Esophagus (tissue), 2 donors: ENCODE measurements at regions not wholly inside any gene's neighbourhood (a gene's known extent, or its start where the extent isn't known, plus 50 kb on each side); places are given as distances from the start of the nearest gene placed in this dataset.
"Not testable (repeated sequence)": the region's sequence is repeated elsewhere in the genome, so short reads cannot be mapped to it uniquely, and the experiment has no call there.

Source experiments
- H3K27ac ChIP-seq, 2 donors: one replicate each; pipeline ENCODE4 v1.5.1; 2013; ENCODE audit warnings: low read depth in 2 of 2, mild to moderate bottlenecking in 2 of 2, inconsistent platforms in 1 of 2, low read length in 1 of 2, moderate library complexity in 1 of 2
- H3K27me3 ChIP-seq, 2 donors: one replicate each; pipeline ENCODE4 v1.6.1; 2013; ENCODE audit warnings: low read length in 2 of 2, control low read depth in 1 of 2, mild to moderate bottlenecking in 1 of 2; ENCODE audit not compliant: insufficient read depth in 2 of 2, control insufficient read depth in 1 of 2
- H3K36me3 ChIP-seq, 2 donors: one replicate each; pipeline ENCODE4 v1.6.1; 2013; ENCODE audit warnings: low read length in 1 of 2; ENCODE audit not compliant: control insufficient read depth in 2 of 2, insufficient read depth in 2 of 2
- H3K4me1 ChIP-seq, 2 donors: one replicate each; pipeline ENCODE4 v1.6.1; 2013; ENCODE audit warnings: low read length in 1 of 2; ENCODE audit not compliant: control insufficient read depth in 2 of 2, insufficient read depth in 2 of 2
- H3K4me3 ChIP-seq, 2 donors: one replicate each; pipeline ENCODE4 v1.5.1; 2013; ENCODE audit warnings: low read length in 2 of 2, mild to moderate bottlenecking in 2 of 2, low read depth in 1 of 2, moderate library complexity in 1 of 2
- H3K9me3 ChIP-seq, 2 donors: one replicate each; pipeline ENCODE4 v1.6.1; 2013; ENCODE audit warnings: mild to moderate bottlenecking in 2 of 2, low read depth in 1 of 2, low read length in 1 of 2, moderate library complexity in 1 of 2; ENCODE audit not compliant: control insufficient read depth in 2 of 2, insufficient read depth in 1 of 2
- WGBS, 2 donors: extraction: QIAGEN DNeasy Blood & Tissue Kit; methylation state at CpG; one replicate each; pipeline ENCODE4 v1.1.7; 2013; 5-methylcytosine and 5-hydroxymethylcytosine counted together
- donor health status: healthy with polysubstance abuse.
- donor health status: Bipolar disorder and iron deficiency.

GRCh38 chr12:31791265-31791664 is 62.4 kb upstream of the AMN1 start:
- not testable (repeated sequence) for H3K27ac ChIP-seq, H3K4me3 ChIP-seq, H3K9me3 ChIP-seq, H3K36me3 ChIP-seq, H3K4me1 ChIP-seq, H3K27me3 ChIP-seq
- WGBS, 2 donors: 81 to 89% methylated on average over 3 of the region's 3 CpGs

DNA sequence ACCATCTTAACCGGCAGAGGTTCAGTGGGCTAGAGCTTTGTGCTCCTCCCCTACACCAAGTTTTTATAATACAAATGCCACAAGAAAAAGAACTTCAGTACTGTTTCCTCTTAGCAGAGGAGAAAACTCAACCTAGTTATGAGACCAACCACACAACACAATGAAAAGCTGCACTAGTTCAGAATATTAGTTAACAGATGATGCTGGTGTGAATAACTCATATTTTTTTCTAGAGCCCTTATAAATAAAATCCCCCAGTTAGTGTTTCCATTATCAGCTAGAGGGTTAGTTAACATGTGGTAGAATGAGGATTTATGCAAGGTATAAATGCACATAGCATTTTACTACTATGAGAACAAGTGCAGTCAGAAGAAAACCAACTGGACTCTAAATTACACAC is 61.9 kb upstream of the AMN1 start:
- H3K4me3 ChIP-seq: no peak overlapping the region
- H3K4me1 ChIP-seq: no peaks in the 10 kb centered on the region
- no peaks in the 10 kb centered on the region for H3K36me3 ChIP-seq
- H3K9me3 ChIP-seq: no peaks in the 10 kb centered on the region
- no peaks in the 10 kb centered on the region for H3K27me3 ChIP-seq
- H3K27ac ChIP-seq: no peak overlapping the region
- 0 to 38% methylated on average over 1 of the region's 1 CpG for WGBS, 2 donors

GRCh38 chr12:31785318-31785717 is 56.5 kb upstream of the AMN1 start:
- H3K27ac ChIP-seq: no peak overlapping the region
- no peaks in the 10 kb centered on the region for H3K36me3 ChIP-seq
- 40 to 63% methylated on average over 2 of the region's 2 CpGs for WGBS, 2 donors
- no peaks in the 10 kb centered on the region for H3K4me1 ChIP-seq
- no peak overlapping the region for H3K4me3 ChIP-seq
- no peaks in the 10 kb centered on the region for H3K9me3 ChIP-seq
- H3K27me3 ChIP-seq: no peaks in the 10 kb centered on the region

DNA sequence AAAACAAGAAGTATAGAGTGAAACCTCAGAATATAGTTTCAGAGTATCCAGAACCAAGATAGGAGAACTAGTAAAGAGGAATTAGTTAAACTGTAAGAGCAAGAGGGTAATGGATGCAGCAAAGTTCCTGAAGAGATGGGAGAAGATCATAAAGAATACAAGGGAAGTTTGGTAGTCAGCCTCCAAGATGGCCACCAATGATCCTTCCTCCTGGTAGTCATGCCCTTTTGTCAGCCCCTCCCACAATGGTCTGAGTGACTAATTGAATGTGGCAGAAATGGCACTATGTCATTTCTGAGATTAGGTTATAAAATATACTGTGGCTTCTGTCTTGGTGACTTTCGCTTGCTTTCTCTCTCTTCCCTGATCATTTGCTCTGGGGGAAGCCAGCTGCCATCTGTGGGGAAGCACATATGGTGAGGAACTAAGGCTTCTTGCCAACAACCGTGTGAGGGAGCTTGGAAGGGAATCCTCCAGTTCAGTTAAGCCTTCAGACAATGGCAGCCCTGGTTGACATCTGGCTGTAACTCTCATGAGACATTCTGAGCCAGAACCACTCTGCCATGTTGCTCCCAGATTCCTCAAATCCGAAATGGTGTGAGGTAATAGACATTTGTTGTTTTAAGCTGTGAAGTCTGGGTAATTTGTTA is 55.3 kb upstream of the AMN1 start:
- Histone ChIP-seq H3K9me3 (no peaks in the 10 kb centered on the region), H3K36me3 (no peaks in the 10 kb centered on the region), H3K27ac (no peak overlapping the region), H3K4me3 (no peak overlapping the region), H3K4me1 (no peaks in the 10 kb centered on the region), H3K27me3 (no peaks in the 10 kb centered on the region)
- WGBS, 2 donors: 59 to 61% methylated on average over 3 of the region's 3 CpGs

DNA sequence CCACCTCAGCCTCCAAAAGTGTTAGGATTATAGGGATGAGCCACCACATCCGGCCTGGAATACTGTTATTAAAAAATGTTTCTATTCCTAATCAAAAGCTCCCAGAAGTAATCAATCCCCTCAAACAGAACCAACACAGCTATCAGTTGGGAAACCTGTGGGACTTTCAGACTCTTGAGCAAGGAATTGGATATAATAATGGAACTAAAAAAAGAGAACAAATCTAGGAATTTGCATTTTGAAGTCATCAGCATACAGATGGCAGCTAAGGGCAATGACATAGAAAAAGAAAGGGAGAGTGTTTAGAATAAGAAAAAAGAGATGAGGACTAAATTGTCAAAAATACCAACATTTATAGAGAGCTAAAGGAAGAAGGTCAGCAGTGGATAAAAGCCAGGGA is 54.7 kb upstream of the AMN1 start:
- H3K4me3 ChIP-seq: no peak overlapping the region
- H3K9me3 ChIP-seq: no peaks in the 10 kb centered on the region
- H3K27ac ChIP-seq: no peak overlapping the region
- H3K4me1 ChIP-seq: no peaks in the 10 kb centered on the region
- no peaks in the 10 kb centered on the region for H3K27me3 ChIP-seq
- WGBS, 2 donors: 83 to 90% methylated on average over 1 of the region's 1 CpG
- no peaks in the 10 kb centered on the region for H3K36me3 ChIP-seq

DNA sequence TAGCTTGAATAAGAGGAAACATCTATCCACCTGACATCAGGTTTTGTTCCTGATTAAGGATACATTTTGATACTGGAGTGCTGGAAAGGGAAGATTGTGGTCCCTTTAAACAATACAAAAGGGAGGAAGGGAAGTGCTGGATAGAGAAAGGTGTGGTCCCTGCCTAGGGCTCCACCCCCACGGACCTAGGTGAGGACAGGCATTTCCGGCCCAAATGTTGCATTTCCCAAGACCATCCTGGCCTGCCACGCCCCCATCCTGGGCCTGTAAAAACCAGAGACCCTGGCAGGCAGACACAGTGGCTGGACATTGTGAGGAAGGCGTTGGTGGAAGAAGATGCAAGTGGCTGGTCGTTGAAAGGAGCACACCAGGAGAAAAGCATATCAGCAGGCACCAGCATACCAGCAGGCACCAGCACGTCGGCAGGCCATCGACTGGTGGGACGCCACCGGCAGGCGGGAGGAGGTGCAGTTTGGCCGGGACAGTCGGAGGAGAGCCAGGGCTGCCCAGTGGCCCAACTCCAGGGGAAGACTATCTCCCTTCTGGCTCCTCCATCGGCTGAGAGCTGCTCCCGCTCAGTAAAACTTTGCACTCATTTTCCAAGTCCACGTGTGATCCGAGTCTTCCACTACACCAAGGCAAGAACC is 53.2 kb upstream of the AMN1 start:
- 86 to 90% methylated on average over 17 of the region's 17 CpGs for WGBS, 2 donors
- Histone ChIP-seq H3K36me3 (no peaks in the 10 kb centered on the region), H3K9me3 (no peaks in the 10 kb centered on the region), H3K4me1 (no peaks in the 10 kb centered on the region), H3K27ac (no peak overlapping the region), H3K4me3 (no peak overlapping the region), H3K27me3 (no peaks in the 10 kb centered on the region)

DNA sequence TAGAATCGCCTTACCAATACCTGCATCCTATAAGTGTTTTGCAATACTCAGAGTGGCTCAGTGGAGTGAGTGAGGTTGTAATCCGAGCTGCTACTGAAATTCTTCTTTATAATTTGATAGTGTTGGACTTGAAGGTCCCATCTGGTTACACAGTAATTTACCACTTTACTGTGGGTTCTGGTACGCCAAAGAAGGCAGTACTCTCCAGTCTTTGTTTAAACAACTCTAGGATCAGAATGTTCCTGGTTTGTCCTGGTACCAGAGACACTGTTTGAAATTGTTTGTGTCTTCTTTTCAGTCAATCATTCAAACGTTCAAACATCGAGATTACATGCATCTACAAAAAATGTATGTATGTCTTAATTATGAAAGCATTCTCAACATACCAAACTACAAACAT is 51.3 kb upstream of the AMN1 start:
- Histone ChIP-seq H3K9me3 (peaks cover 0 to 3% of the 10 kb centered on the region in 2 donors), H3K4me3 (no peak overlapping the region), H3K27me3 (no peaks in the 10 kb centered on the region), H3K27ac (no peak overlapping the region), H3K4me1 (no peaks in the 10 kb centered on the region), H3K36me3 (no peaks in the 10 kb centered on the region)
- WGBS, 2 donors: 83 to 87% methylated on average over 5 of the region's 5 CpGs

DNA sequence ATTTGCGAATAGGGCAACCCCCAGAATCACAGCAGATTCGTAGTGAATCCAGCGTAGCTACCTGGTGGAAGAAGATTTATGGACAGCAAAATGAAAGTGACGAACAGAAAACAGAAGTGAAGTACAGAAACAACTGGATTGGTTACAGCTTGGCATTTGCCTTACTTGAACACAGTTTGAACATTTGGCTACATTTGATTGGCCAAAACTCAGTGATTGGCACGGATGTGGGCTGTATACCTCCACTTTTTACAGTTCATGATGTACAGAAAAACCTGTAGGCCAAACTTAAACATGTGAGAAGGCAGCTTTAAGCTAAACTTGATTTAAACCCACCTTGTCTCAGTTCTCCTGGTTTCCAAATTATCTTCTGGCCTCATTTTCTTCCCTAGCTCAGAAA is 49.9 kb upstream of the AMN1 start:
- Histone ChIP-seq H3K9me3 (peaks cover 0 to 3% of the 10 kb centered on the region in 2 donors), H3K27ac (no peak overlapping the region), H3K27me3 (no peaks in the 10 kb centered on the region), H3K4me1 (no peaks in the 10 kb centered on the region), H3K36me3 (no peaks in the 10 kb centered on the region), H3K4me3 (no peak overlapping the region)
- 86 to 92% methylated on average over 5 of the region's 5 CpGs for WGBS, 2 donors
